AG04450 (cell line): ENCODE measurements at regions not wholly inside any gene's neighbourhood (a gene's known extent, or its start where the extent isn't known, plus 50 kb on each side); places are given as distances from the start of the nearest gene placed in this dataset.

Experiments used
- CTCF ChIA-PET: fragments of 300-600, 350-600 bp; formaldehyde crosslinking; extraction: SDS; loops from one replicate; lab custom pipeline; 2022; ENCODE audit warnings: antibody characterized with exemption, inconsistent platforms; lab: Charles Lee
- POLR2A ChIA-PET: fragments of 350-600 bp; formaldehyde crosslinking; extraction: SDS; loops from one replicate; lab custom pipeline; 2021; ENCODE audit warnings: antibody characterized with exemption, inconsistent platforms; lab: Yijun Ruan, JAX
- DNase-seq: peaks from one replicate; pipeline ENCODE4 v3.0.0-alpha.2; 2011; ENCODE audit warnings: low read depth, low spot score
- H3K27ac ChIP-seq: one replicate; pipeline ENCODE4 v1.5.1; 2012; ENCODE audit warnings: low read depth, low read length, control low read depth
- H3K27me3 ChIP-seq: one replicate; pipeline ENCODE4 v1.6.0; 2012; ENCODE audit warnings: low read length; ENCODE audit not compliant: control insufficient read depth, insufficient read depth
- H3K4me3 ChIP-seq: 2 replicates; pipeline ENCODE4 v1.5.1; 2011; ENCODE audit warnings: mild to moderate bottlenecking, low read depth, low read length, control low read depth
- H3K9me3 ChIP-seq: 2 replicates; pipeline ENCODE4 v1.5.1; 2012; ENCODE audit warnings: low read length; ENCODE audit not compliant: control insufficient read depth, insufficient read depth
- CTCF ChIP-seq: IDR thresholded peaks from 2 replicates; pipeline ENCODE4 v1.5.1; 2011; ENCODE audit warnings: low read depth, low read length, control low read depth, inconsistent platforms

- Histone ChIP-seq H3K9me3 (peaks cover 94% of the 10 kb centered on the region), H3K27ac (no peak overlapping the region), H3K4me3 (no peak overlapping the region), H3K27me3 (no peaks in the 10 kb centered on the region)
- POLR2A ChIA-PET = no interaction called here
- TF ChIP-seq CTCF = no peak
- no peak for DNase-seq
- CTCF ChIA-PET = no interaction called here
Measured at GRCh38 chr22:48799227-48799970, 1028.3 kb downstream of the BRD1 start.

GRCh38 chr22:48798281-48799226, 1029.1 kb downstream of the BRD1 start:
- ChIA-PET POLR2A (no interaction called here), CTCF (no interaction called here)
- no peak for TF ChIP-seq CTCF

GRCh38 chr22:48797731-48798130, 1029.9 kb downstream of the BRD1 start:
- POLR2A ChIA-PET = no interaction called here
- no peak overlapping the region for H3K4me3 ChIP-seq

More at GRCh38 chr22:48798281-48799226, 1029.1 kb downstream of the BRD1 start:
- Histone ChIP-seq H3K27me3 (no peaks in the 10 kb centered on the region), H3K9me3 (peaks cover 90% of the 10 kb centered on the region), H3K4me3 (no peak overlapping the region), H3K27ac (no peak overlapping the region)
- DNase-seq = no peak

GRCh38 chr22:48796310-48797015, 1031.2 kb downstream of the BRD1 start:
- no peak for DNase-seq
- no peak overlapping the region for H3K27ac ChIP-seq
- TF ChIP-seq CTCF = no peak
- POLR2A ChIA-PET = no interaction called here
- H3K4me3 ChIP-seq = no peak overlapping the region
- H3K9me3 ChIP-seq = peaks cover 81% of the 10 kb centered on the region
- CTCF ChIA-PET = no interaction called here
- H3K27me3 ChIP-seq = no peaks in the 10 kb centered on the region

More at GRCh38 chr22:48797731-48798130, 1029.9 kb downstream of the BRD1 start:
- CTCF ChIA-PET = no interaction called here
- Histone ChIP-seq H3K9me3 (peaks cover 84% of the 10 kb centered on the region), H3K27ac (no peak overlapping the region), H3K27me3 (no peaks in the 10 kb centered on the region)
- no peak for DNase-seq
- no peak for TF ChIP-seq CTCF
